Karpas-422 (cell line): ENCODE measurements at regions not wholly inside any gene's neighbourhood (a gene's known extent, or its start where the extent isn't known, plus 50 kb on each side); places are given as distances from the start of the nearest gene placed in this dataset.

Source experiments
- DNase-seq: peaks from one replicate; pipeline ENCODE4 v3.0.0-alpha.2; 2015
- H2AFZ ChIP-seq: fragments of 200-600 bp; sonication (generic); 2 replicates; pipeline ENCODE4 v1.6.1; 2014; ENCODE audit warnings: antibody characterized with exemption, low read length, mixed read lengths
- H3K27ac ChIP-seq: fragments of 200-600 bp; sonication (generic); 2 replicates; pipeline ENCODE4 v1.5.1; 2014; ENCODE audit warnings: mild to moderate bottlenecking, low read length, moderate library complexity
- H3K27me3 ChIP-seq: fragments of 200-600 bp; sonication (generic); 2 replicates; pipeline ENCODE4 v1.6.1; 2014; ENCODE audit warnings: low read length, mixed read lengths
- H3K36me3 ChIP-seq: fragments of 200-600 bp; sonication (generic); 2 replicates; pipeline ENCODE4 v1.6.1; 2014; ENCODE audit warnings: low read length, mixed read lengths; ENCODE audit not compliant: insufficient read depth
- H3K4me1 ChIP-seq: fragments of 200-600 bp; sonication (generic); 2 replicates; pipeline ENCODE4 v1.6.1; 2014; ENCODE audit warnings: mild to moderate bottlenecking, low read length, mixed read lengths
- H3K4me2 ChIP-seq: fragments of 200-600 bp; sonication (generic); 2 replicates; pipeline ENCODE4 v1.6.1; 2014; ENCODE audit warnings: low read length, low read depth, mild to moderate bottlenecking; ENCODE audit not compliant: poor library complexity, severe bottlenecking
- H3K4me3 ChIP-seq: fragments of 200-600 bp; sonication (generic); 2 replicates; pipeline ENCODE4 v1.5.1; 2014; ENCODE audit warnings: mild to moderate bottlenecking, antibody characterized with exemption, low read length, mixed read lengths
- H3K79me2 ChIP-seq: fragments of 200-600 bp; sonication (generic); 2 replicates; pipeline ENCODE4 v1.6.1; 2014; ENCODE audit warnings: mild to moderate bottlenecking, low read length, mixed read lengths
- H3K9ac ChIP-seq: fragments of 200-600 bp; sonication (generic); 2 replicates; pipeline ENCODE4 v1.6.0; 2014; ENCODE audit warnings: low read length
- H3K9me2 ChIP-seq: fragments of 200-600 bp; sonication (generic), shearing (Covaris generic); replicated peaks from 2 replicates; pipeline ENCODE4 v1.6.0; 2014; ENCODE audit warnings: mild to moderate bottlenecking, low read length, moderate library complexity; ENCODE audit not compliant: insufficient read depth
- H3K9me3 ChIP-seq: fragments of 300-700, 200-600 bp; sonication (generic); 2 replicates; pipeline ENCODE4 v1.6.1; 2014; ENCODE audit warnings: low read length, mixed read lengths
- H4K20me1 ChIP-seq: fragments of 200-600 bp; sonication (generic); 2 replicates; pipeline ENCODE4 v1.6.1; 2014; ENCODE audit warnings: mild to moderate bottlenecking, antibody characterized with exemption, low read length, low read depth; ENCODE audit not compliant: insufficient read depth

DNA sequence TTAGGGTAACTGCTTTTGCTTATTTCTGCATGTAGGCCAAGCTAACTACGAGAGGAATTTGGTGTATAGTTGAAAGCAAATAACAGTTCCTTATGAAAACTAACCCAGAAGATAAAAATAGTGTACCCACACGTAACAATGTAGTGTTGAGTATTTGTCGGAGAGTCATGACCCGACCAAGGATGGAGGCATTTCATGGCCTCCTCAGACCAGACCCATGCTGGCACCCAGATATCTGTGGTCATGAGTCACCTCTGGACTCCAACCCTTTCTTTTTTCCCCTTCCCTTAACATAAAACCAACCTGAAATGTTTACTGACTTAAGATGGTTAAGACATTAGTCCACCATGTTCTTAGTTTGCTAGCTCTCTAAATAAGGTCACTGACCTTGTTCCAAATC, 318.7 kb downstream of the NOL4 start:
- no peak overlapping the region for H3K4me2 ChIP-seq
- H3K36me3 ChIP-seq, result no peaks in the 10 kb centered on the region; the same call in 1 of the 2 replicates
- H3K9me3 ChIP-seq, result peaks cover 40% of the 10 kb centered on the region
- no peak for DNase-seq
- H3K27me3 ChIP-seq, result no peaks in the 10 kb centered on the region
- H3K9me2 ChIP-seq, result no peaks in the 10 kb centered on the region
- H2AFZ ChIP-seq, result no peak overlapping the region
- H3K79me2 ChIP-seq, result no peaks in the 10 kb centered on the region
- H3K9ac ChIP-seq, result no peak overlapping the region
- H3K4me1 ChIP-seq, result peaks cover 9% of the 10 kb centered on the region
- H4K20me1 ChIP-seq, result no peaks in the 10 kb centered on the region
- H3K27ac ChIP-seq, result no peak overlapping the region
- no peak overlapping the region for H3K4me3 ChIP-seq

DNA sequence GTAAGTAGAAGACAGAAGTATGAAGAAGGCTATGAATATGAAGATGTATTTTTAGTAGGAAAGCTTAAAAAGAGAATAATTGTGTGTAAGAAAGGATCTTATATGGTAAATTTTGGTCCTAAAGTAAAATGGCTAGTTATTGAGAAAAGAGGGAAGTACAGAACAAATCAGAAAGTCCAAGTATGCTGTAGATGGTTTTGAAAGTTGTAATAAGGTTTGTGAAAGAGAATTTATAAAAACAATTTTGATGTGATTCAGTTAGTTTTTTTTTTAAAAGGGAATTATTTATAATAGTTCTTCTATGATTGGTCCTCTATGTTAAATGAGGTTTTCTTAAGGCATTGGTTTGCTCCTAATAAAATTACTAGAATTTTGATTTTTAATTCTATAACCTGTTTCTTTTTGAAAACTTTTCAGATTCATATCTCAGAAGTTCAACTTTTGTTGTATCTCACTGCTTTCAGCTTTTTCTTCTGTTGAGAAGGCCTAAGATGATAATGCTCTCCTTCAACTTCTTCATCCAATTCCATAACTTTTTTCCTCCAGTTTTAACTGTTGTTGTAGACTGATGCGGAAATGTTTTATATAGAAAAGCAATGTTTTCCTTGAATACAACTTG, 322.7 kb downstream of the NOL4 start:
- H3K27ac ChIP-seq, result no peak overlapping the region
- no peak overlapping the region for H3K4me3 ChIP-seq
- DNase-seq, result peak; percentile 68
- H3K9ac ChIP-seq, result no peak overlapping the region
- H2AFZ ChIP-seq, result no peak overlapping the region
- no peaks in the 10 kb centered on the region; the same call in 1 of the 2 replicates for H3K36me3 ChIP-seq
- peaks cover 50% of the 10 kb centered on the region for H3K9me3 ChIP-seq
- H3K4me2 ChIP-seq, result no peak overlapping the region
- H3K79me2 ChIP-seq, result no peaks in the 10 kb centered on the region
- H3K4me1 ChIP-seq, result no peaks in the 10 kb centered on the region
- H3K9me2 ChIP-seq, result no peaks in the 10 kb centered on the region
- H3K27me3 ChIP-seq, result no peaks in the 10 kb centered on the region
- no peaks in the 10 kb centered on the region for H4K20me1 ChIP-seq

DNA sequence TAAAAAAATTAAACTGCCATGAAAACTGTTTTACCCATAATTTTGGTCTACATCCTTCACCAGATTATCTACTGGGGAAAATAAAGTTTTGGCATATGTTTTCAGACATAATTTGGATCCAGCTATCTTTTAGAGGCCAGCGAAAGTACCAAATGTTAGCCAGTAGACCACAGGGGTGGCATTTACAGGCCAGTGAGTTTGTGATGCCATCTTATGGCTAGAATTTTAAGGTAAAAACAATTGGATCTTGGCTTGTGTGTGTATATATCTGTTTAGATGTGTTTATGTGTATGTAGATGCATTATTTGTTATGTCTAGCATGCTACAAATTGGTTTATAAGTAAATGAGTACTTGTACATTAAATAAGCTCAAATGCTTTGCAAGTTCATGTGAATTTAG, 322.6 kb downstream of the ASXL3 start:
- Histone ChIP-seq H3K4me1 (no peaks in the 10 kb centered on the region), H4K20me1 (no peaks in the 10 kb centered on the region), H3K27me3 (no peaks in the 10 kb centered on the region), H3K36me3 (no peaks in the 10 kb centered on the region; the same call in 1 of the 2 replicates), H3K27ac (no peak overlapping the region), H3K9ac (no peak overlapping the region), H3K9me3 (peaks cover 47% of the 10 kb centered on the region), H3K4me3 (no peak overlapping the region), H3K9me2 (no peaks in the 10 kb centered on the region), H3K79me2 (no peaks in the 10 kb centered on the region), H3K4me2 (no peak overlapping the region), H2AFZ (no peak overlapping the region)
- no peak for DNase-seq

DNA sequence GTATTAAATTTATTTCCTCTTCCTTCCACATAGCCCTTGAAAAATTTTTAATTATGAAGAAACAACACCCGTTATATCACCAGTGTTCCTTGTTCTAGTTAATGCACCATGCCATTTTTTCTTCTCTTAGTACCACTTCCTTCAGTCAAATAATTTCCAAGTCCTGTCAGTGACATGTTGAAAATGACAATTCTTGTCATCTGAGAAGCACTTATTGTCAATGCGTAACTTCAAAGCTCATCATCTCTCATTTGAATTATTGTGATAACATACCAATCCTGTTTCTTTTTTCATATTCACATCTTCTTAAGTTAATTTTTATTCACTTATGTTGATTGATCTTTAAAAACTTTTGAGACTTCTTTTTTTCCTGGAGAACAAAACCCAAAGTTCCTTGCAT, 320.4 kb downstream of the ASXL3 start:
- H3K27ac ChIP-seq, result no peak overlapping the region
- H3K9ac ChIP-seq, result no peak overlapping the region
- no peaks in the 10 kb centered on the region for H3K27me3 ChIP-seq
- H3K79me2 ChIP-seq, result no peaks in the 10 kb centered on the region
- H2AFZ ChIP-seq, result 0 out of 2 replicates have a peak overlapping the region, but pooled peaks have one; percentile 23
- H4K20me1 ChIP-seq, result no peaks in the 10 kb centered on the region
- H3K9me2 ChIP-seq, result no peaks in the 10 kb centered on the region
- H3K9me3 ChIP-seq, result peaks cover 31% of the 10 kb centered on the region
- H3K4me2 ChIP-seq, result no peak overlapping the region
- H3K4me1 ChIP-seq, result no peaks in the 10 kb centered on the region
- H3K36me3 ChIP-seq, result no peaks in the 10 kb centered on the region
- H3K4me3 ChIP-seq, result no peak overlapping the region
- DNase-seq, result no peak

DNA sequence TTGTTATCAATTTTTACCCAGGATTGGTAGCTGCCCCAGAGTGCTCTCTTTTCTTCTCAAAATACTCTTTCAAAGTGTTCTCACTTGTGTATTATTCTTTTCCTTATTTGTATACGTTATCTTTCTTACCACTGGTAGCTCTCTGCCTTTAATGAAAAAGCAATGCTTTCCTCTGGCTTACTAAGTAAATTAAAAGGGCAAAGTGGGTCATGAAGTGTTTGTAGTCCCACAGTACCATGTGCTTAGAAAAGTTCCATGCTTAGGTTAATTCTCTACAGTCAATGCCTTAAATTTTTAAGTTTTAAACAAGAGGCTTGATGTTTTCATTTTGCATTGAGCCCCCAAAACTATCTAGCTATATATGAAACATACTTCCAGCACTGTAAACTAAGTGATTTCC, 300.2 kb downstream of the ASXL3 start:
- H2AFZ ChIP-seq, result peak overlapping the region; percentile 54; the same call in 1 of the 2 replicates
- H4K20me1 ChIP-seq, result no peaks in the 10 kb centered on the region
- H3K9me2 ChIP-seq, result no peaks in the 10 kb centered on the region
- no peaks in the 10 kb centered on the region for H3K79me2 ChIP-seq
- no peaks in the 10 kb centered on the region for H3K36me3 ChIP-seq
- H3K9ac ChIP-seq, result no peak overlapping the region
- H3K4me3 ChIP-seq, result no peak overlapping the region
- no peaks in the 10 kb centered on the region for H3K27me3 ChIP-seq
- H3K4me2 ChIP-seq, result no peak overlapping the region
- no peak for DNase-seq
- no peaks in the 10 kb centered on the region for H3K9me3 ChIP-seq
- peak overlapping the region; percentile 36; the same call in 1 of the 2 replicates for H3K27ac ChIP-seq
- H3K4me1 ChIP-seq, result peaks cover 44% of the 10 kb centered on the region

DNA sequence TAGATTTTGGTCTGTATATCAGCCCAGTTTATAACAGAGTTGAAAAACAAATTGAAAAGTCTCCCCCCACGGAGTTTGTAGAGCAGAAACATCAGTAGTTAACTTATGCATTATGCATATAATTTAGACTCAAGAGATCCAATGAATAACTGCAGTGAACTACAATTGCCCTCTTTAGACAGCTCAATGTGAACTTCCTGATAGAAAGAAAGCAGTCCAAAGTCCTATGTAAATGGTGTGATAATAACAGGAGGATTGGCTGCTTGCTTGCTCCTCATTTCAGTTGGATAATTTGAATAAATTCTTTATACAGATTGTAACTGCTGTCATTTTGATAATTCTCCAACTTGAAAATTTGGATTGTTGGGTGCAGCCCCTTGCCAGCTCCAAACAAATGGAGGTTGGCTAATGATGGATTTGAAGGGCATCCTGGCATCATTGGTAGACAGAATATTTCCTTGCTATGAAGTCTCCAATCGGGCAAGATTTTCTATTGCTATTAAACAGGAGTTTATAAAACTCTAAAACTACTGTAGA, 297.1 kb downstream of the ASXL3 start:
- H3K27ac ChIP-seq, result peak overlapping the region; percentile 94

DNA sequence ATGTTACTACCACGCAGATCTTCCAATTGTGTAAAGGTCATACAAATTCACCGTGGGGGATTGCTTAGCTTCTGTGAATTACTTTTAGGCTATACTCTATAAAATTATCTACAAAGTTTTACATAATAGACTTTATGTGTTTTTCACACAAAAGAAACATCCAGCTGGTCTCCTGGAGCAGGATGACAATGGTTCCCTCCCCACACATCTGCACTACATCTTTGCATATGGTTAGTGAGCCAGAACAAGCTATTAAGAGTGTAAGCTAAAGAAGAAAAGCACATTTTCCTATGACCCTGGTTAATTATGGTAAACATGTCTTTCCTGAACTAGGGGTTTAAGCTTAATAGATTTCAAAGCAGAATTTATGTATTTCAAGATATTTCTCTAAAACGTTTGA, 295.1 kb downstream of the ASXL3 start:
- Histone ChIP-seq H3K4me2 (peak overlapping the region; percentile 56), H3K27me3 (no peaks in the 10 kb centered on the region), H2AFZ (no peak overlapping the region), H3K36me3 (no peaks in the 10 kb centered on the region), H3K9me2 (no peaks in the 10 kb centered on the region), H3K79me2 (no peaks in the 10 kb centered on the region), H3K9ac (peak overlapping the region; percentile 46), H3K9me3 (no peaks in the 10 kb centered on the region), H3K27ac (peak overlapping the region; percentile 94), H4K20me1 (no peaks in the 10 kb centered on the region), H3K4me3 (peak overlapping the region; percentile 25; the same call in 1 of the 2 replicates), H3K4me1 (peaks cover 76% of the 10 kb centered on the region)
- DNase-seq, result peak; percentile 92

More for the DNA sequence above, 297.1 kb downstream of the ASXL3 start:
- Histone ChIP-seq H2AFZ (peak overlapping the region; percentile 50; the same call in 1 of the 2 replicates), H3K9me3 (no peaks in the 10 kb centered on the region), H3K79me2 (no peaks in the 10 kb centered on the region), H4K20me1 (no peaks in the 10 kb centered on the region), H3K9me2 (no peaks in the 10 kb centered on the region), H3K4me2 (no peak overlapping the region), H3K4me3 (no peak overlapping the region), H3K36me3 (no peaks in the 10 kb centered on the region), H3K9ac (no peak overlapping the region), H3K4me1 (peaks cover 75% of the 10 kb centered on the region), H3K27me3 (no peaks in the 10 kb centered on the region)
- peak; percentile 59 for DNase-seq

DNA sequence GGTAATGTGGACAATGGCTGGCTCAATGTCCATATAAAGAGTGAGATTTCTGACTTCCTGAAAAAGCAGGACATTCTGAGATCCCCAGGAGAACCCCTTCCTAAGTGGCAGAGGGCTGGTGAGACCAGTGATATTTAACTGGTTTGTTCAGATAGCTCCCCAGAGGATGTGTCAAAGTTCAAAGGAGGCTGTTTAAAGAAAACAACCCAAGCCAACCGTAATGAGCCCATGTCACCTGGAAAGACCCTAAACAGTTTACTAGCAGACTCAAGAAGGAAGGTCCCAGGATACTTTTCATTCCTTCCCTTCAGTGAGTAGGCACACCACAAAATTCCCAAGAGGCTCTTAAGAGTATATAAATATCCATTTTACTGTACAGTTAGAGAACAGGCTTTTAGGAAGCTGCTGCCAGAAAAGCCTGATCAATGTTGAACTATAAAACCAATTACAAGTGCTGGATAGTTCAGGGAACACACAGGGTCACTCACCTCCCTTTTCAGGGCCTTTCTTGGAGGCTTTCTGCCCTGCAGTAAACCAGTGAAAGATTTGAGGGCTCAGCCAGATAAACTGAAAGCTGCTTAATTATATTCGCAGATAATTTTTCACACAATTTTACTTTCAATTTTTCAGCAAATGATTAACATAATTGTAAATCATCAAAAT, 293.5 kb downstream of the ASXL3 start:
- no peaks in the 10 kb centered on the region for H3K9me2 ChIP-seq
- H3K79me2 ChIP-seq, result no peaks in the 10 kb centered on the region
- peak overlapping the region; percentile 51 for H2AFZ ChIP-seq
- DNase-seq, result peak; percentile 62
- H3K9me3 ChIP-seq, result no peaks in the 10 kb centered on the region
- no peaks in the 10 kb centered on the region for H3K27me3 ChIP-seq
- H3K36me3 ChIP-seq, result no peaks in the 10 kb centered on the region
- no peaks in the 10 kb centered on the region for H4K20me1 ChIP-seq
- H3K9ac ChIP-seq, result peak overlapping the region; percentile 59
- peak overlapping the region; percentile 94 for H3K27ac ChIP-seq
- H3K4me3 ChIP-seq, result peak overlapping the region; percentile 21; the same call in 1 of the 2 replicates
- H3K4me2 ChIP-seq, result peak overlapping the region; percentile 56
- H3K4me1 ChIP-seq, result peaks cover 72% of the 10 kb centered on the region
